IMR-90 (cell line): ENCODE measurements at regions not wholly inside any gene's neighbourhood (a gene's known extent, or its start where the extent isn't known, plus 50 kb on each side); places are given as distances from the start of the nearest gene placed in this dataset.

ENCODE experiments used
- ATAC-seq: fragments of 200-7000 bp; cut with Tn5 transposase; 2 replicates; pipeline ENCODE4 v1.9.1; 2020; ENCODE audit warnings: low read depth, mild to moderate bottlenecking, moderate library complexity
- BruUV-seq: library from RNA; stranded (reverse); fragments of 400-500 nt; replicated peaks from 2 replicates; lab custom pipeline; 2021; lab: Mats Ljungman, UMichigan
- CTCF ChIA-PET: fragments of 300-600 bp; formaldehyde crosslinking; extraction: SDS; loops from one replicate; lab custom pipeline; 2021; ENCODE audit warnings: antibody characterized with exemption; lab: Yijun Ruan, JAX
- POLR2A ChIA-PET: fragments of 300-600 bp; sonication (Branson Sonifier 250); formaldehyde crosslinking; loops from one replicate; lab custom pipeline; 2022; ENCODE audit warnings: antibody characterized with exemption; ENCODE audit not compliant: unreplicated experiment; lab: Charles Lee
- DNase-seq: peaks from one replicate; pipeline ENCODE4 v3.0.0; 2013
- H2AFZ ChIP-seq: replicated peaks from 2 replicates; pipeline ENCODE3; 2013; ENCODE audit warnings: low read length, mild to moderate bottlenecking; ENCODE audit not compliant: poor library complexity
- H2AK5ac ChIP-seq: 2 replicates; pipeline ENCODE4 v1.6.1; 2013; ENCODE audit warnings: low read depth, low read length, inconsistent platforms
- H2AK9ac ChIP-seq: replicated peaks from 2 replicates; pipeline ENCODE3; 2013; ENCODE audit warnings: mild to moderate bottlenecking, low read depth, low read length, moderate library complexity; ENCODE audit not compliant: poor library complexity
- H2BK120ac ChIP-seq: 2 replicates; pipeline ENCODE4 v1.6.1; 2013; ENCODE audit warnings: low read depth, low read length, inconsistent platforms
- H2BK15ac ChIP-seq: 3 replicates; pipeline ENCODE4 v1.6.1; 2013; ENCODE audit warnings: low read depth, low read length, inconsistent platforms
- H2BK20ac ChIP-seq: 2 replicates; pipeline ENCODE4 v1.6.1; 2013; ENCODE audit warnings: low read depth, mild to moderate bottlenecking, inconsistent platforms, low read length, moderate library complexity
- H2BK5ac ChIP-seq: 2 replicates; pipeline ENCODE4 v1.6.1; 2013; ENCODE audit warnings: mild to moderate bottlenecking, low read depth, low read length, inconsistent platforms; ENCODE audit not compliant: poor library complexity, severe bottlenecking
- H3K14ac ChIP-seq: replicated peaks from 2 replicates; pipeline ENCODE4 v1.6.1; 2013; ENCODE audit warnings: low read depth, low read length, inconsistent platforms
- H3K18ac ChIP-seq: 2 replicates; pipeline ENCODE4 v1.6.1; 2013; ENCODE audit warnings: low read depth, low read length, control low read depth
- H3K23ac ChIP-seq: 2 replicates; pipeline ENCODE4 v1.6.1; 2013; ENCODE audit warnings: low read depth, low read length, inconsistent platforms
- H3K27ac ChIP-seq: 2 replicates; pipeline ENCODE4 v1.5.1; 2013; ENCODE audit warnings: mild to moderate bottlenecking, control low read depth, low read length; ENCODE audit not compliant: insufficient read depth
- H3K27me3 ChIP-seq: 2 replicates; pipeline ENCODE4 v1.6.1; 2013; ENCODE audit warnings: low read length; ENCODE audit not compliant: control insufficient read depth, insufficient read depth
- H3K36me3 ChIP-seq: 2 replicates; pipeline ENCODE4 v1.6.1; 2013; ENCODE audit warnings: low read length, mixed read lengths; ENCODE audit not compliant: control insufficient read depth, insufficient read depth
- H3K4ac ChIP-seq: 2 replicates; pipeline ENCODE4 v1.6.1; 2013; ENCODE audit warnings: low read depth, low read length, inconsistent platforms
- H3K4me1 ChIP-seq: 2 replicates; pipeline ENCODE4 v1.6.1; 2013; ENCODE audit warnings: low read length, mixed read lengths; ENCODE audit not compliant: control insufficient read depth, insufficient read depth
- H3K4me2 ChIP-seq: 2 replicates; pipeline ENCODE4 v1.6.1; 2013; ENCODE audit warnings: low read depth, mild to moderate bottlenecking, control low read depth, low read length, moderate library complexity
- H3K4me3 ChIP-seq: 2 replicates; pipeline ENCODE4 v1.5.1; 2013; ENCODE audit warnings: low read depth, mild to moderate bottlenecking, control low read depth, low read length, moderate library complexity; ENCODE audit not compliant: insufficient read depth
- H3K56ac ChIP-seq: 2 replicates; pipeline ENCODE4 v1.6.1; 2013; ENCODE audit warnings: low read length, inconsistent platforms; ENCODE audit not compliant: insufficient read depth; ENCODE audit errors: extremely low read depth
- H3K79me1 ChIP-seq, 2 experiments: 2 replicates each; pipeline ENCODE4 v1.6.1; 2013; ENCODE audit warnings: low read length in 2 of 2, inconsistent platforms in 1 of 2, low read depth in 1 of 2
- H3K9ac ChIP-seq: 2 replicates; pipeline ENCODE4 v1.6.1; 2013; ENCODE audit warnings: low read depth, low read length, control low read depth
- H3K9me1 ChIP-seq: 2 replicates; pipeline ENCODE4 v1.6.1; 2013; ENCODE audit warnings: low read length, inconsistent platforms; ENCODE audit not compliant: insufficient read depth
- H3K9me3 ChIP-seq: 2 replicates; pipeline ENCODE4 v1.6.1; 2013; ENCODE audit warnings: low read length; ENCODE audit not compliant: control insufficient read depth, insufficient read depth
- H4K20me1 ChIP-seq: 2 replicates; pipeline ENCODE4 v1.6.1; 2013; ENCODE audit warnings: low read length, inconsistent platforms; ENCODE audit not compliant: insufficient read depth
- H4K5ac ChIP-seq: 2 replicates; pipeline ENCODE4 v1.6.1; 2013; ENCODE audit warnings: mild to moderate bottlenecking, low read depth, low read length, control low read depth
- H4K8ac ChIP-seq, 2 experiments: 2 replicates each; pipeline ENCODE4 v1.6.1; 2013; ENCODE audit warnings: low read depth in 2 of 2, low read length in 2 of 2, control low read depth in 1 of 2, inconsistent platforms in 1 of 2
- H4K91ac ChIP-seq: 2 replicates; pipeline ENCODE4 v1.6.1; 2013; ENCODE audit warnings: low read depth, low read length, inconsistent platforms; ENCODE audit not compliant: insufficient read depth
- BHLHE40 ChIP-seq: fragments of 150-350 bp; IDR thresholded peaks from 2 replicates; pipeline ENCODE4 v1.6.1; 2016; ENCODE audit warnings: mild to moderate bottlenecking, low read depth, low read length
- CEBPB ChIP-seq: IDR thresholded peaks from 2 replicates; pipeline ENCODE4 v1.6.1; 2012; ENCODE audit warnings: low read depth, low read length, improper control_type of control experiment
- CHD1 ChIP-seq: IDR thresholded peaks from 2 replicates; pipeline ENCODE4 v1.6.1; 2012; ENCODE audit warnings: low read depth, low read length, improper control_type of control experiment
- FOS ChIP-seq: fragments of 150-350 bp; IDR thresholded peaks from 2 replicates; pipeline ENCODE4 v1.6.1; 2016; ENCODE audit warnings: low read depth, low read length
- MAFK ChIP-seq: IDR thresholded peaks from 2 replicates; pipeline ENCODE4 v1.6.1; 2012; ENCODE audit warnings: low read depth, low read length, improper control_type of control experiment
- MAZ ChIP-seq: IDR thresholded peaks from 2 replicates; pipeline ENCODE4 v1.6.1; 2012; ENCODE audit warnings: low read depth, mild to moderate bottlenecking, low read length, improper control_type of control experiment, moderate library complexity, borderline replicate concordance
- MXI1 ChIP-seq: IDR thresholded peaks from 2 replicates; pipeline ENCODE4 v1.6.1; 2012; ENCODE audit warnings: low read depth, mild to moderate bottlenecking, low read length, moderate library complexity, borderline replicate concordance
- POLR2A ChIP-seq: IDR thresholded peaks from 2 replicates; pipeline ENCODE4 v1.6.1; 2012; ENCODE audit warnings: mild to moderate bottlenecking, low read depth, low read length
- RAD21 ChIP-seq: IDR thresholded peaks from 2 replicates; pipeline ENCODE4 v1.6.1; 2012; ENCODE audit warnings: low read length, improper control_type of control experiment
- RCOR1 ChIP-seq: IDR thresholded peaks from 2 replicates; pipeline ENCODE4 v1.6.1; 2012; ENCODE audit warnings: mild to moderate bottlenecking, low read length, improper control_type of control experiment; ENCODE audit not compliant: insufficient replicate concordance
- RFX5 ChIP-seq: IDR thresholded peaks from 2 replicates; pipeline ENCODE4 v1.8.0; 2012; ENCODE audit warnings: low read depth, mild to moderate bottlenecking, low read length, moderate library complexity
- SMC3 ChIP-seq: fragments of 150-350 bp; IDR thresholded peaks from 2 replicates; pipeline ENCODE4 v1.6.1; 2016; ENCODE audit warnings: low read depth, mild to moderate bottlenecking, antibody characterized with exemption, low read length, moderate library complexity
- dilution Hi-C: fragments of 300-500 bp; cut with HindIII; formaldehyde crosslinking; loops from one replicate; pipeline ENCODE4 v1.14.3; 2018; ENCODE audit warnings: low sequenced_read_pairs; ENCODE audit not compliant: unreplicated experiment
- in situ Hi-C: fragments of 300-500 bp; cut with MboI; formaldehyde crosslinking; loops from 3 replicates; pipeline ENCODE4 v1.14.3; 2019; ENCODE audit warnings: low sequenced_read_pairs, inconsistent platforms, mixed read lengths
- intact Hi-C: fragments of 100-400 bp; cut with micrococcal nuclease; formaldehyde crosslinking; loops from 2 replicates; pipeline ENCODE4 v1.10.0; 2022
- TF ChIP-seq, protein P1 (sequence below): conservative IDR thresholded peaks from 2 replicates; pipeline ENCODE4 v1.5.1; 2012; ENCODE audit warnings: mild to moderate bottlenecking, low read depth, low read length, improper control_type of control experiment
- TF ChIP-seq, protein P2 (sequence below): fragments of 150-350 bp; IDR thresholded peaks from 2 replicates; pipeline ENCODE4 v1.6.1; 2017; ENCODE audit warnings: mild to moderate bottlenecking, antibody characterized with exemption, low read length, low read depth

- dilution Hi-C loops = no loop called here
- BruUV-seq = no TSS peak
Observed at GRCh38 chrX:122245175-122245574, 938.9 kb upstream of the GRIA3 start.

More at GRCh38 chrX:122245175-122245574, 938.9 kb upstream of the GRIA3 start:
- in situ Hi-C loops = no loop called here
- Histone ChIP-seq H2BK5ac (no peak overlapping the region), H3K4ac (no peak overlapping the region), H4K91ac (no peak overlapping the region), H3K79me1 (no peaks in the 10 kb centered on the region), H4K8ac (no peak overlapping the region), H3K14ac (no peak overlapping the region), H2BK15ac (no peak overlapping the region), H3K18ac (no peak overlapping the region), H3K27ac (no peak overlapping the region), H3K4me3 (no peak overlapping the region), H2BK120ac (no peak overlapping the region), H2AFZ (no peak overlapping the region), H2AK9ac (no peak overlapping the region), H3K56ac (no peak overlapping the region), H4K20me1 (no peaks in the 10 kb centered on the region), H3K4me2 (no peak overlapping the region), H2AK5ac (no peak overlapping the region), H3K23ac (no peak overlapping the region), H3K9ac (no peak overlapping the region), H3K9me3 (no peaks in the 10 kb centered on the region), H2BK20ac (no peak overlapping the region), H3K36me3 (no peaks in the 10 kb centered on the region), H3K4me1 (no peaks in the 10 kb centered on the region), H3K27me3 (no peaks in the 10 kb centered on the region), H4K5ac (no peak overlapping the region), H3K9me1 (no peaks in the 10 kb centered on the region)
- TF ChIP-seq FOS (no peak), MXI1 (no peak), RAD21 (no peak), POLR2A (no peak), RCOR1 (no peak), MAFK (no peak), CHD1 (no peak), MAZ (no peak), BHLHE40 (no peak), RFX5 (no peak), CEBPB (no peak), SMC3 (no peak)
- TF ChIP-seq, protein P1, sequence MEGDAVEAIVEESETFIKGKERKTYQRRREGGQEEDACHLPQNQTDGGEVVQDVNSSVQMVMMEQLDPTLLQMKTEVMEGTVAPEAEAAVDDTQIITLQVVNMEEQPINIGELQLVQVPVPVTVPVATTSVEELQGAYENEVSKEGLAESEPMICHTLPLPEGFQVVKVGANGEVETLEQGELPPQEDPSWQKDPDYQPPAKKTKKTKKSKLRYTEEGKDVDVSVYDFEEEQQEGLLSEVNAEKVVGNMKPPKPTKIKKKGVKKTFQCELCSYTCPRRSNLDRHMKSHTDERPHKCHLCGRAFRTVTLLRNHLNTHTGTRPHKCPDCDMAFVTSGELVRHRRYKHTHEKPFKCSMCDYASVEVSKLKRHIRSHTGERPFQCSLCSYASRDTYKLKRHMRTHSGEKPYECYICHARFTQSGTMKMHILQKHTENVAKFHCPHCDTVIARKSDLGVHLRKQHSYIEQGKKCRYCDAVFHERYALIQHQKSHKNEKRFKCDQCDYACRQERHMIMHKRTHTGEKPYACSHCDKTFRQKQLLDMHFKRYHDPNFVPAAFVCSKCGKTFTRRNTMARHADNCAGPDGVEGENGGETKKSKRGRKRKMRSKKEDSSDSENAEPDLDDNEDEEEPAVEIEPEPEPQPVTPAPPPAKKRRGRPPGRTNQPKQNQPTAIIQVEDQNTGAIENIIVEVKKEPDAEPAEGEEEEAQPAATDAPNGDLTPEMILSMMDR = no peak
- TF ChIP-seq, protein P2, sequence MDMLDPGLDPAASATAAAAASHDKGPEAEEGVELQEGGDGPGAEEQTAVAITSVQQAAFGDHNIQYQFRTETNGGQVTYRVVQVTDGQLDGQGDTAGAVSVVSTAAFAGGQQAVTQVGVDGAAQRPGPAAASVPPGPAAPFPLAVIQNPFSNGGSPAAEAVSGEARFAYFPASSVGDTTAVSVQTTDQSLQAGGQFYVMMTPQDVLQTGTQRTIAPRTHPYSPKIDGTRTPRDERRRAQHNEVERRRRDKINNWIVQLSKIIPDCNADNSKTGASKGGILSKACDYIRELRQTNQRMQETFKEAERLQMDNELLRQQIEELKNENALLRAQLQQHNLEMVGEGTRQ = no peak
- ChIA-PET CTCF (no interaction called here), POLR2A (no interaction called here)
- no peak for ATAC-seq
- DNase-seq = no peak
- intact Hi-C loops = no loop called here
